Endodermal cell (in vitro differentiated cells): ENCODE measurements at regions not wholly inside any gene's neighbourhood (a gene's known extent, or its start where the extent isn't known, plus 50 kb on each side); places are given as distances from the start of the nearest gene placed in this dataset.
"Not testable (repeated sequence)": the region's sequence is repeated elsewhere in the genome, so short reads cannot be mapped to it uniquely, and the experiment has no call there.

Experiments
- DNase-seq: peaks from one replicate; pipeline ENCODE4 v3.0.0-alpha.2; 2017
- H3K27ac ChIP-seq: 2 replicates; pipeline ENCODE4 v1.5.1; 2013; ENCODE audit warnings: mild to moderate bottlenecking, low read depth, low read length, moderate library complexity
- H3K27me3 ChIP-seq: 2 replicates; pipeline ENCODE4 v1.6.1; 2013; ENCODE audit warnings: mild to moderate bottlenecking, low read length, moderate library complexity; ENCODE audit not compliant: insufficient read depth, control insufficient read depth, poor library complexity, severe bottlenecking
- H3K36me3 ChIP-seq: 2 replicates; pipeline ENCODE4 v1.7.0; 2013; ENCODE audit warnings: mild to moderate bottlenecking, low read length, moderate library complexity; ENCODE audit not compliant: control insufficient read depth, insufficient read depth
- H3K4me1 ChIP-seq: one replicate; pipeline ENCODE4 v1.7.0; 2013; ENCODE audit warnings: low read length; ENCODE audit not compliant: control insufficient read depth, insufficient read depth
- H3K4me3 ChIP-seq: 2 replicates; pipeline ENCODE4 v1.5.1; 2013; ENCODE audit warnings: mild to moderate bottlenecking, low read length, moderate library complexity
- H3K9ac ChIP-seq: 2 replicates; pipeline ENCODE4 v1.6.1; 2013; ENCODE audit warnings: mild to moderate bottlenecking, low read length, moderate library complexity; ENCODE audit not compliant: poor library complexity, severe bottlenecking; ENCODE audit errors: extremely low read depth
- H3K9me3 ChIP-seq: 2 replicates; pipeline ENCODE4 v1.6.1; 2013; ENCODE audit warnings: mild to moderate bottlenecking, low read length, moderate library complexity; ENCODE audit not compliant: control insufficient read depth
- H3K27ac Mint-ChIP-seq: 2 replicates; pipeline ENCODE4 v1.8.0; 2020; ENCODE audit warnings: mixed read lengths
- H3K27me3 Mint-ChIP-seq: 2 replicates; pipeline ENCODE4 v1.8.0; 2021; ENCODE audit warnings: mild to moderate bottlenecking, mixed read lengths; ENCODE audit not compliant: insufficient read depth
- H3K36me3 Mint-ChIP-seq: 2 replicates; pipeline ENCODE4 v1.8.0; 2020; ENCODE audit warnings: low read depth, mixed read lengths
- H3K4me1 Mint-ChIP-seq: 2 replicates; pipeline ENCODE4 v1.8.0; 2020; ENCODE audit warnings: mixed read lengths
- H3K4me3 Mint-ChIP-seq: 2 replicates; pipeline ENCODE4 v1.8.0; 2020; ENCODE audit warnings: mild to moderate bottlenecking, moderate library complexity, mixed read lengths
- H3K9me3 Mint-ChIP-seq: 2 replicates; pipeline ENCODE4 v1.8.0; 2020; ENCODE audit warnings: mild to moderate bottlenecking, mixed read lengths
- WGBS, 2 experiments: methylation state at CpG; one replicate each; pipeline versions ENCODE4 v1.1.5 to v1.1.7; 2013; ENCODE audit warnings: missing lambda C conversion rate in 2 of 2, mixed read lengths in 1 of 2; ENCODE audit not compliant: insufficient coverage in 1 of 2, insufficient read length in 1 of 2; 5-methylcytosine and 5-hydroxymethylcytosine counted together
- TF ChIP-seq, protein P1 (sequence below): fragments of 200-600 bp; sonication (generic); conservative IDR thresholded peaks from 2 replicates; pipeline ENCODE4 v1.5.0; 2021; ENCODE audit warnings: antibody characterized with exemption, mild to moderate bottlenecking

DNA sequence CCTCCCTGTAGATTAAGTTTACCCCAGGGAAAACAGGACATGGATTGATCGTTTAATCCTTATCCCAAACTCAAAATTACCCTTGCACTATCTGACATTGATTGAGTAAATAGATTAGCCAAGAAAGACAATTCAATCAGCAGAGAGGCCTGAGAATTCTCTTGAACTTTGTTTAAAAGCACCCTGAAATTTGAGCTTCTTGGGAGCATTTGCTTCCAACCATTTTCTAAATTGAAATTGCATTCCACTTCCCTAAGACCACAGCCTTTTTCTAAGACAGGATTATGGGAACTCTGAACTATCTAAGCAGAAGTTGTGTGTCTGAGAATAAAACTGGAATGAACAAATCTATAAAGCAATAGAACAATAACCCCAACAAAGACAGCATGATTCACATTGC is 76.6 kb upstream of the TNRC6A start:
- H3K27me3 Mint-ChIP-seq = no peaks in the 10 kb centered on the region
- no peaks in the 10 kb centered on the region for H3K36me3 ChIP-seq
- TF ChIP-seq, protein P1, sequence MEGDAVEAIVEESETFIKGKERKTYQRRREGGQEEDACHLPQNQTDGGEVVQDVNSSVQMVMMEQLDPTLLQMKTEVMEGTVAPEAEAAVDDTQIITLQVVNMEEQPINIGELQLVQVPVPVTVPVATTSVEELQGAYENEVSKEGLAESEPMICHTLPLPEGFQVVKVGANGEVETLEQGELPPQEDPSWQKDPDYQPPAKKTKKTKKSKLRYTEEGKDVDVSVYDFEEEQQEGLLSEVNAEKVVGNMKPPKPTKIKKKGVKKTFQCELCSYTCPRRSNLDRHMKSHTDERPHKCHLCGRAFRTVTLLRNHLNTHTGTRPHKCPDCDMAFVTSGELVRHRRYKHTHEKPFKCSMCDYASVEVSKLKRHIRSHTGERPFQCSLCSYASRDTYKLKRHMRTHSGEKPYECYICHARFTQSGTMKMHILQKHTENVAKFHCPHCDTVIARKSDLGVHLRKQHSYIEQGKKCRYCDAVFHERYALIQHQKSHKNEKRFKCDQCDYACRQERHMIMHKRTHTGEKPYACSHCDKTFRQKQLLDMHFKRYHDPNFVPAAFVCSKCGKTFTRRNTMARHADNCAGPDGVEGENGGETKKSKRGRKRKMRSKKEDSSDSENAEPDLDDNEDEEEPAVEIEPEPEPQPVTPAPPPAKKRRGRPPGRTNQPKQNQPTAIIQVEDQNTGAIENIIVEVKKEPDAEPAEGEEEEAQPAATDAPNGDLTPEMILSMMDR = no peak
- WGBS, 2 experiments = no CpG with 5 or more reads among the region's 1 CpG
- H3K4me3 ChIP-seq = peak overlapping the region; percentile 0
- DNase-seq = no peak
- no peak overlapping the region for H3K4me3 Mint-ChIP-seq
- H3K27ac Mint-ChIP-seq = peak overlapping the region; percentile 37
- H3K36me3 Mint-ChIP-seq = no peaks in the 10 kb centered on the region
- H3K4me1 ChIP-seq = no peaks in the 10 kb centered on the region
- no peaks in the 10 kb centered on the region for H3K9me3 Mint-ChIP-seq
- no peaks in the 10 kb centered on the region for H3K27me3 ChIP-seq
- H3K9ac ChIP-seq = no peak overlapping the region
- peaks cover 10% of the 10 kb centered on the region for H3K4me1 Mint-ChIP-seq
- no peaks in the 10 kb centered on the region for H3K9me3 ChIP-seq
- H3K27ac ChIP-seq = no peak overlapping the region

- H3K27ac ChIP-seq = no peak overlapping the region
- no peak for DNase-seq
- no peak overlapping the region for H3K4me3 ChIP-seq
- Mint-ChIP-seq H3K9me3 (no peaks in the 10 kb centered on the region), H3K27me3 (no peaks in the 10 kb centered on the region), H3K27ac (no peak overlapping the region), H3K4me3 (no peak overlapping the region), H3K36me3 (no peaks in the 10 kb centered on the region), H3K4me1 (peaks cover 10% of the 10 kb centered on the region)
- TF ChIP-seq, protein P1 = no peak
- no peaks in the 10 kb centered on the region for H3K9me3 ChIP-seq
- WGBS, 2 experiments = 89 to 97% methylated on average over 3 to 4 of the region's 4 CpGs
- H3K4me1 ChIP-seq = no peaks in the 10 kb centered on the region
- no peaks in the 10 kb centered on the region for H3K36me3 ChIP-seq
- H3K9ac ChIP-seq = no peak overlapping the region
- no peaks in the 10 kb centered on the region for H3K27me3 ChIP-seq
Observed at GRCh38 chr16:24653725-24654124, 75.7 kb upstream of the TNRC6A start.

DNA sequence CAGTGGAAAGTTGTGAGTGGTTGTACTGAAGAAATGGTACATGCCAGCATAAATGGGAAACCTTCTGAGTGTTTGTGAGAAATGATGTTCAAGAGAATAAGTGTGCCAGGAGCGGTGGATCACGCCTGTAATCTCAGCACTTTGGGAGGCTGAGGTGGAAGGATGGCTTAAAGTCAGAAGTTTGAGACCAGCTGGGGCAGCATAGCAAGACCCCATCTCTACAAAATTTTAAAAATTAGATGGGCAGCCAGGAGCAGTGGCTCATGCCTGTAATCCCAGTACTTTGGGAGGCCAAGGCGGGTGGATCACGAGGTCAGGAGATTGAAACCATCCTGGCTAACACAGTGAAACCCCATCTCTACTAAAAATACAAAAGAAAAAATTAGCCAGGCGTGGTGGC is 63.5 kb upstream of the TNRC6A start:
- H3K36me3 Mint-ChIP-seq = not testable (repeated sequence)

DNA sequence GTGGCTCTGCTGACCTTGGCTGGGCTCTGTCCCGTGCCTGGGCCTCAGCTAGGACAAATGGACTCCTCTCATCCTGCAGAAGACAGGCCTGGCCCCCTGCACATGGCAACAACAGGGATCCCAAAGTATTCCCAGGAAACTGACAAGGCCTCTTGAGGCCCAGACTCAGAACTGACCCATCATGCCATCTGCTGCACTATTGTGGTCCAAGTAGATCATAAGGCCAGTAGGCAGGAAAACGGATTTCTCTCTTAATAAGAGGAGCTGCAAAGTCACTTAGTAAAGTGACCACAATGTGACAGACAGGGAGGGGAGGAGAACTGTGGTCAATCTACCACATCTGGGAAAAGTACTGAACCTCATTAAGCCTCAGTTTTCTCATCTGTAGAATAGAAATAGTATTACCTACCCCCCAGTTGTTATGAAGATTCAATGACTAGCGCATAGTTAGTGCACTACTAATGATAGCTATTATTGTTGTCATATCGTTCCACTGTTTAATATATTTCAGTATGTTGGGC is 62.1 kb upstream of the TNRC6A start:
- Mint-ChIP-seq H3K27me3 (no peaks in the 10 kb centered on the region), H3K4me1 (no peaks in the 10 kb centered on the region), H3K36me3 (no peaks in the 10 kb centered on the region), H3K9me3 (no peaks in the 10 kb centered on the region), H3K27ac (no peak overlapping the region), H3K4me3 (no peak overlapping the region)
- TF ChIP-seq, protein P1 = no peak
- H3K9ac ChIP-seq = no peak overlapping the region
- no peak overlapping the region for H3K27ac ChIP-seq
- H3K27me3 ChIP-seq = no peaks in the 10 kb centered on the region
- no peaks in the 10 kb centered on the region for H3K4me1 ChIP-seq
- H3K36me3 ChIP-seq = no peaks in the 10 kb centered on the region
- no peak overlapping the region for H3K4me3 ChIP-seq
- WGBS, 2 experiments = 95 to 100% methylated on average over 3 to 4 of the region's 4 CpGs
- H3K9me3 ChIP-seq = no peaks in the 10 kb centered on the region
- no peak for DNase-seq

More for the DNA sequence above, 63.5 kb upstream of the TNRC6A start:
- H3K27me3 ChIP-seq, H3K4me1 Mint-ChIP-seq, DNase-seq, H3K4me3 Mint-ChIP-seq, H3K36me3 ChIP-seq, H3K9me3 ChIP-seq, H3K9me3 Mint-ChIP-seq, H3K9ac ChIP-seq, H3K27ac Mint-ChIP-seq, H3K4me3 ChIP-seq, H3K4me1 ChIP-seq, H3K27ac ChIP-seq, H3K27me3 Mint-ChIP-seq: not testable (repeated sequence)
- 91 to 100% methylated on average over 3 to 4 of the region's 5 CpGs for WGBS, 2 experiments
